Suprapubic skin (tissue), 3 donors: ENCODE measurements at regions not wholly inside any gene's neighbourhood (a gene's known extent, or its start where the extent isn't known, plus 50 kb on each side); places are given as distances from the start of the nearest gene placed in this dataset.

ENCODE experiments used
- POLR2A ChIP-seq, 2 donors: fragments of 450-650 bp; IDR thresholded peaks; one replicate each; pipeline ENCODE4 v1.6.1; 2017; ENCODE audit warnings: antibody characterized with exemption in 2 of 2, mild to moderate bottlenecking in 2 of 2, moderate library complexity in 2 of 2
- TF ChIP-seq, protein P1 (sequence below), 2 donors: fragments of 200-600 bp in 1 of 2; fragments of 450-650 bp in 1 of 2; sonication (generic) in 1 of 2; IDR thresholded peaks; one replicate each; pipeline ENCODE4 v1.5.1; 2016 to 2019; ENCODE audit warnings: antibody characterized with exemption in 2 of 2, mild to moderate bottlenecking in 1 of 2, moderate library complexity in 1 of 2

DNA sequence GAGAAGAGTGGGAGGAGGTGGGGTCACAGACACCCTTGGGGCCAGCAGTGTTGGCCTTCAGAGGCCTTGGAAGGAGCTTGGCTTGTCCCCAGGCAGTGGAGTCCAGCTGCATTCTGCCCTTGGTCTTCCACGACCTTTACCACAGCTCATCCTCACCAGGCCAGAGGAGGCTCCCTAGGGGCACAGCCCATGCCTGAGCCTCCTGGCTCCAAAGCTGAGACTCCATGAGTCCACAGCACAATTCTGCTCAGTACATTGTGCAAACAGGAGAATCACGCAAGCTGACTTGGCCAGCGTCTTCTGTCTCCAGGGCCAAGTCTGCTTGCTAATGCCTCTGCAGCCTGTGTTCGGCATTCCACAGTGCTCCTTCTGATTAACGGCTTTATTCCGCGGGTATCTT, 337.2 kb downstream of the SMOC2 start:
- TF ChIP-seq, protein P1, sequence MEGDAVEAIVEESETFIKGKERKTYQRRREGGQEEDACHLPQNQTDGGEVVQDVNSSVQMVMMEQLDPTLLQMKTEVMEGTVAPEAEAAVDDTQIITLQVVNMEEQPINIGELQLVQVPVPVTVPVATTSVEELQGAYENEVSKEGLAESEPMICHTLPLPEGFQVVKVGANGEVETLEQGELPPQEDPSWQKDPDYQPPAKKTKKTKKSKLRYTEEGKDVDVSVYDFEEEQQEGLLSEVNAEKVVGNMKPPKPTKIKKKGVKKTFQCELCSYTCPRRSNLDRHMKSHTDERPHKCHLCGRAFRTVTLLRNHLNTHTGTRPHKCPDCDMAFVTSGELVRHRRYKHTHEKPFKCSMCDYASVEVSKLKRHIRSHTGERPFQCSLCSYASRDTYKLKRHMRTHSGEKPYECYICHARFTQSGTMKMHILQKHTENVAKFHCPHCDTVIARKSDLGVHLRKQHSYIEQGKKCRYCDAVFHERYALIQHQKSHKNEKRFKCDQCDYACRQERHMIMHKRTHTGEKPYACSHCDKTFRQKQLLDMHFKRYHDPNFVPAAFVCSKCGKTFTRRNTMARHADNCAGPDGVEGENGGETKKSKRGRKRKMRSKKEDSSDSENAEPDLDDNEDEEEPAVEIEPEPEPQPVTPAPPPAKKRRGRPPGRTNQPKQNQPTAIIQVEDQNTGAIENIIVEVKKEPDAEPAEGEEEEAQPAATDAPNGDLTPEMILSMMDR (IDR thresholded peaks at IDR 0.05), result no peak
- no peak for TF ChIP-seq POLR2A (IDR thresholded peaks at IDR 0.05)
